Neural cell (in vitro differentiated cells): ENCODE measurements at regions not wholly inside any gene's neighbourhood (a gene's known extent, or its start where the extent isn't known, plus 50 kb on each side); places are given as distances from the start of the nearest gene placed in this dataset.

Experiments used
- H2AFZ ChIP-seq: fragments of 200-600, 300-800 bp; sonication (generic), shearing (Covaris generic); 2 replicates; pipeline ENCODE4 v1.6.0; 2014; ENCODE audit warnings: low read depth, mild to moderate bottlenecking, antibody characterized with exemption, low read length, moderate library complexity
- H3F3A ChIP-seq: fragments of 200-600 bp; shearing (Covaris generic); 2 replicates; pipeline ENCODE4 v1.6.1; 2016; ENCODE audit warnings: mild to moderate bottlenecking, moderate library complexity, mixed read lengths, antibody characterized with exemption, low read length; ENCODE audit not compliant: insufficient read depth, poor library complexity, severe bottlenecking
- H3K27ac ChIP-seq: fragments of 200-600, 300-800 bp; sonication (generic), shearing (Covaris generic); 2 replicates; pipeline ENCODE4 v1.5.1; 2014; ENCODE audit warnings: mild to moderate bottlenecking, low read length, moderate library complexity
- H3K27me3 ChIP-seq: fragments of 300-800, 200-600 bp; sonication (generic), shearing (Covaris generic); 2 replicates; pipeline ENCODE4 v1.6.0; 2014; ENCODE audit warnings: mild to moderate bottlenecking, low read depth, low read length, moderate library complexity; ENCODE audit not compliant: insufficient read depth
- H3K36me3 ChIP-seq: fragments of 300-800, 200-600 bp; sonication (generic), shearing (Covaris generic); 2 replicates; pipeline ENCODE4 v1.5.1; 2014; ENCODE audit warnings: mild to moderate bottlenecking, antibody characterized with exemption, low read length, moderate library complexity; ENCODE audit not compliant: insufficient read depth
- H3K4me2 ChIP-seq: fragments of 300-800, 200-600 bp; sonication (generic), shearing (Covaris generic); 2 replicates; pipeline ENCODE4 v1.6.0; 2014; ENCODE audit warnings: mild to moderate bottlenecking, low read length
- H3K4me3 ChIP-seq: fragments of 300-800, 200-600 bp; sonication (generic), shearing (Covaris generic); 2 replicates; pipeline ENCODE4 v1.5.1; 2014; ENCODE audit warnings: mild to moderate bottlenecking, low read length, moderate library complexity
- H3K79me2 ChIP-seq: fragments of 200-600 bp; shearing (Covaris generic); replicated peaks from 2 replicates; pipeline ENCODE4 v1.6.0; 2014; ENCODE audit warnings: mild to moderate bottlenecking, low read length, moderate library complexity; ENCODE audit not compliant: insufficient read depth
- H3K9ac ChIP-seq: fragments of 300-800, 200-600 bp; sonication (generic), shearing (Covaris generic); 2 replicates; pipeline ENCODE4 v1.6.1; 2016; ENCODE audit warnings: mild to moderate bottlenecking, low read length, mixed read lengths
- H3K9me2 ChIP-seq: fragments of 200-600 bp; shearing (Covaris generic); 2 replicates; pipeline ENCODE4 v1.6.1; 2016; ENCODE audit warnings: mild to moderate bottlenecking, low read length, mixed read lengths; ENCODE audit not compliant: insufficient read depth
- H3K9me3 ChIP-seq: fragments of 200-600, 300-800 bp; sonication (generic), shearing (Covaris generic); 2 replicates; pipeline ENCODE4 v1.6.1; 2016; ENCODE audit warnings: mild to moderate bottlenecking, mixed run types, low read length, moderate library complexity, mixed read lengths
- H4K20me1 ChIP-seq: fragments of 200-600 bp; shearing (Covaris generic); 2 replicates; pipeline ENCODE4 v1.6.1; 2016; ENCODE audit warnings: mild to moderate bottlenecking, mixed run types; ENCODE audit not compliant: insufficient read depth
- CTCF ChIP-seq: fragments of 450-650 bp; IDR thresholded peaks from 2 replicates; pipeline ENCODE4 v1.5.1; 2014; ENCODE audit warnings: antibody characterized with exemption, mild to moderate bottlenecking, moderate library complexity; ENCODE audit not compliant: poor library complexity, severe bottlenecking
- EP300 ChIP-seq: fragments of 450-650 bp; conservative IDR thresholded peaks from 2 replicates; pipeline ENCODE4 v1.6.1; 2014; ENCODE audit warnings: antibody characterized with exemption, mild to moderate bottlenecking, moderate library complexity; ENCODE audit not compliant: poor library complexity, severe bottlenecking
- EZH2 ChIP-seq: fragments of 200-600, 300-800 bp; shearing (Covaris generic), sonication (generic); IDR thresholded peaks from 2 replicates; pipeline ENCODE4 v1.6.1; 2014; ENCODE audit warnings: antibody characterized with exemption, low read length, borderline replicate concordance, mild to moderate bottlenecking; ENCODE audit not compliant: insufficient read depth, poor library complexity, severe bottlenecking
- MXI1 ChIP-seq: fragments of 450-650 bp; conservative IDR thresholded peaks from 2 replicates; pipeline ENCODE4 v1.6.1; 2014; ENCODE audit warnings: antibody characterized with exemption, mild to moderate bottlenecking; ENCODE audit not compliant: poor library complexity, severe bottlenecking
- POLR2AphosphoS5 ChIP-seq: IDR thresholded peaks from 2 replicates; pipeline ENCODE4 v1.6.1; 2012
- RAD21 ChIP-seq: fragments of 450-650 bp; conservative IDR thresholded peaks from 2 replicates; pipeline ENCODE4 v1.6.1; 2014; ENCODE audit warnings: antibody characterized with exemption, mild to moderate bottlenecking, moderate library complexity
- REST ChIP-seq: IDR thresholded peaks from 2 replicates; pipeline ENCODE4 v1.6.1; 2012; ENCODE audit warnings: borderline replicate concordance
- SMC3 ChIP-seq: fragments of 450-650 bp; conservative IDR thresholded peaks from 2 replicates; pipeline ENCODE4 v1.6.1; 2014; ENCODE audit warnings: antibody characterized with exemption, mild to moderate bottlenecking, moderate library complexity; ENCODE audit not compliant: poor library complexity
- TAF1 ChIP-seq: IDR thresholded peaks from 2 replicates; pipeline ENCODE4 v1.6.1; 2012; ENCODE audit warnings: low read depth

GRCh38 chr5:29944327-29944726, 1249.2 kb upstream of the CDH6 start:
- Histone ChIP-seq H3K4me2 (no peak overlapping the region), H3K79me2 (no peaks in the 10 kb centered on the region), H3K36me3 (no peaks in the 10 kb centered on the region), H3K9me3 (no peaks in the 10 kb centered on the region), H4K20me1 (no peaks in the 10 kb centered on the region), H3K27ac (no peak overlapping the region), H3K4me3 (no peak overlapping the region), H3F3A (no peaks in the 10 kb centered on the region), H2AFZ (no peak overlapping the region), H3K9ac (no peak overlapping the region), H3K27me3 (no peaks in the 10 kb centered on the region), H3K9me2 (no peaks in the 10 kb centered on the region)
- no peak for TF ChIP-seq CTCF
- TF ChIP-seq TAF1 = no peak
- no peak for TF ChIP-seq EZH2
- TF ChIP-seq POLR2AphosphoS5 = no peak
- no peak for TF ChIP-seq MXI1
- TF ChIP-seq EP300 = no peak

GRCh38 chr5:29942089-29942488, 1251.4 kb upstream of the CDH6 start:
- H3K79me2 ChIP-seq = no peaks in the 10 kb centered on the region
- no peaks in the 10 kb centered on the region for H4K20me1 ChIP-seq
- no peaks in the 10 kb centered on the region for H3F3A ChIP-seq
- no peaks in the 10 kb centered on the region for H3K36me3 ChIP-seq
- no peak overlapping the region for H3K4me2 ChIP-seq
- H3K9me3 ChIP-seq = no peaks in the 10 kb centered on the region
- H3K27me3 ChIP-seq = no peaks in the 10 kb centered on the region
- H3K9ac ChIP-seq = no peak overlapping the region
- H3K27ac ChIP-seq = no peak overlapping the region
- H3K4me3 ChIP-seq = no peak overlapping the region
- H2AFZ ChIP-seq = no peak overlapping the region
- TF ChIP-seq REST = no peak
- TF ChIP-seq POLR2AphosphoS5 = no peak
- no peak for TF ChIP-seq TAF1
- TF ChIP-seq EP300 = no peak
- no peak for TF ChIP-seq SMC3
- no peak for TF ChIP-seq RAD21
- TF ChIP-seq MXI1 = no peak
- no peaks in the 10 kb centered on the region for H3K9me2 ChIP-seq

- Histone ChIP-seq H3K9me3 (no peaks in the 10 kb centered on the region), H3K4me2 (no peak overlapping the region), H2AFZ (no peak overlapping the region), H3F3A (no peaks in the 10 kb centered on the region), H3K79me2 (no peaks in the 10 kb centered on the region), H3K9ac (no peak overlapping the region), H4K20me1 (no peaks in the 10 kb centered on the region), H3K36me3 (no peaks in the 10 kb centered on the region), H3K9me2 (no peaks in the 10 kb centered on the region), H3K27ac (no peak overlapping the region), H3K27me3 (no peaks in the 10 kb centered on the region), H3K4me3 (no peak overlapping the region)
- TF ChIP-seq CTCF (no peak), EZH2 (no peak), RAD21 (no peak)
Measured at GRCh38 chr5:29939988-29940387, 1253.5 kb upstream of the CDH6 start.
